ENCODE measurements at regions not wholly inside any gene's neighbourhood (a gene's known extent, or its start where the extent isn't known, plus 50 kb on each side); places are given as distances from the start of the nearest gene placed in this dataset.

DNA sequence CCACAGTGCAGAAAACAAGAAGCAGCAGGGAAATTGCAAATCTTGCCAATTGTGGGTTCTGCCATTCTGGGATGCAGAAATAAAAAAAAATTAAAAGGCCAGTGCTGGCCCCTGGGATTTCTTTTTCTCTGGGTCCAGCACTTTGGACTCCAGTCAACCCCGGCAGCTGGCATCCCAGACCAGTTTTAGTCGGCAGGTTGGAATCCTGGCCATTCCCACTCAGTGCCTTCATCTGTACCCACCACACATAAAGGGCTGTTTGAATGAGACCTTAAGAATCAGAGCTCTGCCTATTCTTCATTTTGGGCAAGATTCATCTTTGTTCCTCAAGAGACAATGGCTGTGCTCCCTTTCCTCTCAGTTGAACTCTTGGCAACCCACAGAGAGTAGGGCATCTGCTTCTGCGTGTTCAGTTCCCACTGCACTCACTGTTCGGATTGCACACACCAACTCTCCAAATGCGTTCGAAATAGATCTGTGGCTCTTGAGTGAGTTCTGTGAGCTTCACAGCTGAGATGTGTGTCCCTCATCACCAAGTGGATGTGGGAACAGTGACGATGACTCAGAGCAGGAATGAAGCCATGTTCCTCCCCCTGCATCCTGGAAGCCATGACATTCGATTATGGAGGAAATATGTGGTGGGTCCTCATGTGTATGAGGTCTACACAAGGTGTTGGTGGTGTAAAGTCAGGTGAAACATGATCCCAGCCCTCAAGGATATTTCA, 63.0 kb upstream of the EGFR start:
- no TSS peak for BruUV-seq (replicated peaks)
- in situ Hi-C loops (cut with MboI): no loop called here
- no peak overlapping the region for H3K4me2 ChIP-seq (ENCODE audit: control insufficient read depth, insufficient read depth)
- WGBS (ENCODE audit: insufficient coverage, insufficient replicate concordance, low lambda C conversion rate, missing lambda C conversion rate): 33% methylated on average over 8 of the region's 8 CpGs
- no peak overlapping the region for H3K4me3 ChIP-seq
- ChIA-PET CTCF (no interaction called here), SMC1A (ENCODE audit: uncharacterized antibody, unreplicated experiment) (interaction anchor here (1.0 to 1.3 kb wide), 2 partner anchors 32 to 95 kb away, joined by 3 read pairs; no protein-coding TSS in a partner anchor), RAD21 (ENCODE audit: unreplicated experiment) (no interaction called here), POLR2A (no interaction called here)
- H3K9ac ChIP-seq (ENCODE audit: control insufficient read depth, insufficient read depth, low read length): no peak overlapping the region
- no peaks in the 10 kb centered on the region for H3K4me1 ChIP-seq (ENCODE audit: control insufficient read depth, insufficient read depth, low read length)
- H4K20me1 ChIP-seq (ENCODE audit: control insufficient read depth, insufficient read depth): no peaks in the 10 kb centered on the region
- ATAC-seq (no peak), DNase-seq (ENCODE audit: low read depth, low spot score) (no peak), FAIRE-seq (no peak)
- no peaks in the 10 kb centered on the region for H3K9me3 ChIP-seq (replicated peaks; ENCODE audit: control insufficient read depth, insufficient read depth, low read length)
- intact Hi-C loops (cut with micrococcal nuclease; ENCODE audit: unreplicated experiment): no loop called here
- H3K36me3 ChIP-seq (ENCODE audit: control insufficient read depth in 2 of 2, insufficient read depth in 2 of 2, low read length in 1 of 2): no peaks in the 10 kb centered on the region
- no peaks in the 10 kb centered on the region; a peak in 2 of 4 replicates for H3K27me3 ChIP-seq (replicated peaks in 1 of 2; ENCODE audit: control insufficient read depth in 2 of 2, insufficient read depth in 2 of 2, low read length in 1 of 2)
- H3K27ac ChIP-seq (ENCODE audit: control insufficient read depth, insufficient read depth): no peak overlapping the region
- TF ChIP-seq POU2F2 (IDR thresholded peaks at IDR 0.05; ENCODE audit: borderline replicate concordance, low read depth, low read length) (no peak), SP1 (IDR thresholded peaks at IDR 0.05; ENCODE audit: low read depth, low read length) (no peak), SIX5 (IDR thresholded peaks at IDR 0.05; ENCODE audit: low read depth, low read length, severe bottlenecking) (no peak), RAD21 (IDR thresholded peaks at IDR 0.05; ENCODE audit: insufficient read depth, low read depth, low read length) (no peak), NFYB (IDR thresholded peaks at IDR 0.05; ENCODE audit: insufficient read depth, low read depth, low read length) (no peak), HDAC6 (IDR thresholded peaks at IDR 0.05; ENCODE audit: unreplicated experiment) (no peak), ZNF274 (IDR thresholded peaks at IDR 0.05; ENCODE audit: insufficient read depth, insufficient read length) (no peak)
- TF ChIP-seq, protein P1, sequence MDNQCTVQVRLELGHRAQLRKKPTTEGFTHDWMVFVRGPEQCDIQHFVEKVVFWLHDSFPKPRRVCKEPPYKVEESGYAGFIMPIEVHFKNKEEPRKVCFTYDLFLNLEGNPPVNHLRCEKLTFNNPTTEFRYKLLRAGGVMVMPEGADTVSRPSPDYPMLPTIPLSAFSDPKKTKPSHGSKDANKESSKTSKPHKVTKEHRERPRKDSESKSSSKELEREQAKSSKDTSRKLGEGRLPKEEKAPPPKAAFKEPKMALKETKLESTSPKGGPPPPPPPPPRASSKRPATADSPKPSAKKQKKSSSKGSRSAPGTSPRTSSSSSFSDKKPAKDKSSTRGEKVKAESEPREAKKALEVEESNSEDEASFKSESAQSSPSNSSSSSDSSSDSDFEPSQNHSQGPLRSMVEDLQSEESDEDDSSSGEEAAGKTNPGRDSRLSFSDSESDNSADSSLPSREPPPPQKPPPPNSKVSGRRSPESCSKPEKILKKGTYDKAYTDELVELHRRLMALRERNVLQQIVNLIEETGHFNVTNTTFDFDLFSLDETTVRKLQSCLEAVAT (IDR thresholded peaks at IDR 0.05): no peak
- no peaks in the 10 kb centered on the region for H3K79me2 ChIP-seq (ENCODE audit: control insufficient read depth, insufficient read depth, low read length)
- no peak overlapping the region for H2AFZ ChIP-seq (ENCODE audit: control insufficient read depth, low read depth, low read length)
